IPS-20b (cell line): ENCODE measurements at regions not wholly inside any gene's neighbourhood (a gene's known extent, or its start where the extent isn't known, plus 50 kb on each side); places are given as distances from the start of the nearest gene placed in this dataset.
"Not testable (repeated sequence)": the region's sequence is repeated elsewhere in the genome, so short reads cannot be mapped to it uniquely, and the experiment has no call there.

Source experiments
- H3K27ac ChIP-seq: one replicate; pipeline ENCODE4 v1.5.1; 2013; ENCODE audit warnings: low read length
- H3K27me3 ChIP-seq: 2 replicates; pipeline ENCODE4 v1.6.1; 2013; ENCODE audit warnings: mild to moderate bottlenecking, low read length, inconsistent platforms; ENCODE audit not compliant: insufficient read depth
- H3K36me3 ChIP-seq: 2 replicates; pipeline ENCODE4 v1.6.1; 2013; ENCODE audit warnings: low read depth, mild to moderate bottlenecking, inconsistent platforms, low read length, moderate library complexity; ENCODE audit not compliant: insufficient read depth
- H3K4me1 ChIP-seq: 2 replicates; pipeline ENCODE4 v1.6.1; 2013; ENCODE audit warnings: mild to moderate bottlenecking, control low read depth, inconsistent platforms, low read length, moderate library complexity; ENCODE audit not compliant: insufficient read depth
- H3K4me3 ChIP-seq: 2 replicates; pipeline ENCODE4 v1.5.1; 2013; ENCODE audit warnings: mild to moderate bottlenecking, low read length, inconsistent platforms
- H3K9ac ChIP-seq: 2 replicates; pipeline ENCODE4 v1.6.1; 2013; ENCODE audit warnings: low read depth, mild to moderate bottlenecking, inconsistent platforms, low read length, moderate library complexity
- H3K9me3 ChIP-seq: 2 replicates; pipeline ENCODE4 v1.6.1; 2013; ENCODE audit warnings: mild to moderate bottlenecking, low read depth, low read length, inconsistent platforms; ENCODE audit not compliant: insufficient read depth

GRCh38 chr14:89695846-89696245 lies 258.7 kb downstream of the EFCAB11 start:
- no peak overlapping the region for H3K27ac ChIP-seq
- H3K9ac ChIP-seq = no peak overlapping the region
- H3K4me3 ChIP-seq = no peak overlapping the region
- no peaks in the 10 kb centered on the region for H3K36me3 ChIP-seq
- H3K4me1 ChIP-seq = no peaks in the 10 kb centered on the region; the same call in 1 of the 2 replicates
- H3K27me3 ChIP-seq = peaks cover 6% of the 10 kb centered on the region; the same call in 1 of the 2 replicates
- H3K9me3 ChIP-seq = 0 out of 2 replicates have a peak, but pooled peaks cover 3% of the 10 kb centered on the region

GRCh38 chr14:89690139-89690538 lies 264.4 kb downstream of the EFCAB11 start:
- H3K36me3 ChIP-seq = no peaks in the 10 kb centered on the region
- no peak overlapping the region for H3K4me3 ChIP-seq
- no peak overlapping the region for H3K9ac ChIP-seq
- H3K27me3 ChIP-seq = no peaks in the 10 kb centered on the region
- H3K4me1 ChIP-seq = no peaks in the 10 kb centered on the region
- no peak overlapping the region for H3K27ac ChIP-seq
- no peaks in the 10 kb centered on the region for H3K9me3 ChIP-seq

GRCh38 chr14:89689711-89690110 lies 264.8 kb downstream of the EFCAB11 start:
- not testable (repeated sequence) for H3K4me3 ChIP-seq, H3K36me3 ChIP-seq, H3K4me1 ChIP-seq, H3K9me3 ChIP-seq, H3K27ac ChIP-seq, H3K9ac ChIP-seq, H3K27me3 ChIP-seq

GRCh38 chr14:89688507-89689211 lies 265.9 kb downstream of the EFCAB11 start:
- no peak overlapping the region for H3K4me3 ChIP-seq
- H3K9ac ChIP-seq = no peak overlapping the region
- no peaks in the 10 kb centered on the region for H3K27me3 ChIP-seq
- H3K36me3 ChIP-seq = no peaks in the 10 kb centered on the region
- no peaks in the 10 kb centered on the region for H3K4me1 ChIP-seq
- peaks cover 12% of the 10 kb centered on the region for H3K9me3 ChIP-seq
- no peak overlapping the region for H3K27ac ChIP-seq

- H3K9ac ChIP-seq, H3K27ac ChIP-seq, H3K36me3 ChIP-seq, H3K4me3 ChIP-seq, H3K27me3 ChIP-seq, H3K4me1 ChIP-seq: not testable (repeated sequence)
- peaks cover 25% of the 10 kb centered on the region for H3K9me3 ChIP-seq
These were observed 267.4 kb downstream of the EFCAB11 start for GRCh38 chr14:89687129-89687528.

- Histone ChIP-seq H3K36me3 (no peaks in the 10 kb centered on the region), H3K4me3 (no peak overlapping the region), H3K27me3 (no peaks in the 10 kb centered on the region)
These were observed 267.1 kb upstream of the FOXN3 start for GRCh38 chr14:89684139-89684538.

GRCh38 chr14:89681086-89682018 lies 264.3 kb upstream of the FOXN3 start:
- H3K4me3 ChIP-seq = no peak overlapping the region
- peaks cover 25% of the 10 kb centered on the region for H3K9me3 ChIP-seq
- H3K27ac ChIP-seq = no peak overlapping the region
- H3K36me3 ChIP-seq = no peaks in the 10 kb centered on the region
- no peak overlapping the region for H3K9ac ChIP-seq
- H3K4me1 ChIP-seq = no peaks in the 10 kb centered on the region
- no peaks in the 10 kb centered on the region for H3K27me3 ChIP-seq

More at GRCh38 chr14:89684139-89684538, 267.1 kb upstream of the FOXN3 start:
- no peak overlapping the region for H3K27ac ChIP-seq
- no peak overlapping the region for H3K9ac ChIP-seq
- peaks cover 25% of the 10 kb centered on the region for H3K9me3 ChIP-seq
- no peaks in the 10 kb centered on the region for H3K4me1 ChIP-seq

- Histone ChIP-seq H3K36me3 (no peaks in the 10 kb centered on the region), H3K4me3 (no peak overlapping the region), H3K27ac (no peak overlapping the region), H3K27me3 (no peaks in the 10 kb centered on the region), H3K4me1 (no peaks in the 10 kb centered on the region), H3K9me3 (peaks cover 25% of the 10 kb centered on the region), H3K9ac (no peak overlapping the region)
These were observed 263.1 kb upstream of the FOXN3 start for GRCh38 chr14:89680156-89680555.

GRCh38 chr14:89678768-89679167 lies 261.7 kb upstream of the FOXN3 start:
- no peak overlapping the region for H3K9ac ChIP-seq

GRCh38 chr14:89675590-89675989 lies 258.6 kb upstream of the FOXN3 start:
- no peaks in the 10 kb centered on the region for H3K9me3 ChIP-seq
- no peak overlapping the region for H3K27ac ChIP-seq
- no peak overlapping the region for H3K4me3 ChIP-seq
- H3K36me3 ChIP-seq = no peaks in the 10 kb centered on the region
- no peaks in the 10 kb centered on the region for H3K27me3 ChIP-seq
- H3K9ac ChIP-seq = no peak overlapping the region
- no peaks in the 10 kb centered on the region for H3K4me1 ChIP-seq

More at GRCh38 chr14:89678768-89679167, 261.7 kb upstream of the FOXN3 start:
- no peak overlapping the region for H3K4me3 ChIP-seq
- H3K36me3 ChIP-seq = no peaks in the 10 kb centered on the region
- H3K27ac ChIP-seq = no peak overlapping the region
- peaks cover 14% of the 10 kb centered on the region; the same call in 1 of the 2 replicates for H3K9me3 ChIP-seq
- H3K4me1 ChIP-seq = no peaks in the 10 kb centered on the region
- no peaks in the 10 kb centered on the region for H3K27me3 ChIP-seq

GRCh38 chr14:89674936-89675335 lies 257.9 kb upstream of the FOXN3 start:
- Histone ChIP-seq H3K9ac (no peak overlapping the region), H3K4me1 (no peaks in the 10 kb centered on the region), H3K27ac (no peak overlapping the region), H3K4me3 (no peak overlapping the region), H3K9me3 (no peaks in the 10 kb centered on the region), H3K27me3 (no peaks in the 10 kb centered on the region), H3K36me3 (no peaks in the 10 kb centered on the region)

- Histone ChIP-seq H3K4me3 (no peak overlapping the region), H3K27me3 (no peaks in the 10 kb centered on the region), H3K27ac (no peak overlapping the region), H3K36me3 (no peaks in the 10 kb centered on the region), H3K9ac (no peak overlapping the region), H3K9me3 (no peaks in the 10 kb centered on the region), H3K4me1 (no peaks in the 10 kb centered on the region)
These were observed 257.2 kb upstream of the FOXN3 start for GRCh38 chr14:89674240-89674639.
